ENCODE measurements at regions not wholly inside any gene's neighbourhood (a gene's known extent, or its start where the extent isn't known, plus 50 kb on each side); places are given as distances from the start of the nearest gene placed in this dataset.

GRCh38 chr3:41053220-41053619, 146.1 kb upstream of the CTNNB1 start:
- DNase-seq: no peak

GRCh38 chr3:41060106-41060505, 139.2 kb upstream of the CTNNB1 start:
- no peak for DNase-seq

- DNase-seq: no peak
These were observed 135.2 kb upstream of the CTNNB1 start for GRCh38 chr3:41064070-41064469.

- DNase-seq: no peak
These were observed 134.8 kb upstream of the CTNNB1 start for GRCh38 chr3:41064526-41064925.

- DNase-seq: no peak
These were observed 134.0 kb upstream of the CTNNB1 start for GRCh38 chr3:41065340-41065739.

GRCh38 chr3:41073190-41073589, 126.1 kb upstream of the CTNNB1 start:
- DNase-seq: no peak

- peak; percentile 6 for DNase-seq
These were observed 123.3 kb upstream of the CTNNB1 start for GRCh38 chr3:41075975-41076374.

GRCh38 chr3:41076399-41076798, 122.9 kb upstream of the CTNNB1 start:
- no peak for DNase-seq

- no peak for DNase-seq
These were observed 119.2 kb upstream of the CTNNB1 start for GRCh38 chr3:41080141-41080540.

- DNase-seq: no peak
These were observed 110.4 kb upstream of the CTNNB1 start for GRCh38 chr3:41088882-41089281.

GRCh38 chr3:41089566-41089965, 109.7 kb upstream of the CTNNB1 start:
- DNase-seq: no peak

GRCh38 chr3:41092844-41093243, 106.5 kb upstream of the CTNNB1 start:
- no peak for DNase-seq

- no peak for DNase-seq
These were observed 105.8 kb upstream of the CTNNB1 start for GRCh38 chr3:41093476-41093875.

GRCh38 chr3:41094351-41094750, 105.0 kb upstream of the CTNNB1 start:
- no peak for DNase-seq

- DNase-seq: no peak
These were observed 103.6 kb upstream of the CTNNB1 start for GRCh38 chr3:41095702-41096101.

GRCh38 chr3:41097896-41098496, 101.3 kb upstream of the CTNNB1 start:
- DNase-seq: no peak

GRCh38 chr3:41101231-41101630, 98.1 kb upstream of the CTNNB1 start:
- no peak for DNase-seq

GRCh38 chr3:41102053-41102556, 97.2 kb upstream of the CTNNB1 start:
- DNase-seq: no peak

- DNase-seq: no peak
These were observed 96.6 kb upstream of the CTNNB1 start for GRCh38 chr3:41102750-41103149.

- DNase-seq: no peak
These were observed 96.1 kb upstream of the CTNNB1 start for GRCh38 chr3:41103200-41103599.

GRCh38 chr3:41104147-41104546, 95.2 kb upstream of the CTNNB1 start:
- DNase-seq: no peak

- peak; percentile 40 for DNase-seq
These were observed 92.6 kb upstream of the CTNNB1 start for GRCh38 chr3:41106691-41107090.

- DNase-seq: peak; percentile 44
These were observed 88.3 kb upstream of the CTNNB1 start for GRCh38 chr3:41111011-41111410.

- no peak for DNase-seq
These were observed 86.8 kb upstream of the CTNNB1 start for GRCh38 chr3:41112466-41112865.

- DNase-seq: no peak
These were observed 84.2 kb upstream of the CTNNB1 start for GRCh38 chr3:41115069-41115468.
